Fibroblast of the conjunctiva (primary cell): ENCODE measurements at regions not wholly inside any gene's neighbourhood (a gene's known extent, or its start where the extent isn't known, plus 50 kb on each side); places are given as distances from the start of the nearest gene placed in this dataset.

Experiments used
- DNase-seq: peaks from one replicate; pipeline ENCODE4 v3.0.0-alpha.2; 2010; ENCODE audit warnings: low read depth

GRCh38 chr6:127641905-127642304 lies 64.9 kb downstream of the C6orf58 start:
- peak; percentile 22 for DNase-seq
